ENCODE measurements at regions not wholly inside any gene's neighbourhood (a gene's known extent, or its start where the extent isn't known, plus 50 kb on each side); places are given as distances from the start of the nearest gene placed in this dataset.

GRCh38 chr5:1681955-1682354, 117.7 kb downstream of the MRPL36 start:
- no peaks in the 10 kb centered on the region for H3F3A ChIP-seq (ENCODE audit: insufficient read depth)
- no peaks in the 10 kb centered on the region for H3K9me3 ChIP-seq (ENCODE audit: insufficient read depth, low read length)
- H3K4me2 ChIP-seq (ENCODE audit: low read depth, low read length, poor library complexity, severe bottlenecking) = no peak overlapping the region
- H3K27ac ChIP-seq (ENCODE audit: low read depth, low read length) = no peak overlapping the region
- H3K4me3 ChIP-seq (ENCODE audit: insufficient read depth, low read length, poor library complexity, severe bottlenecking) = no peak overlapping the region
- H3K27me3 ChIP-seq (ENCODE audit: low read length) = no peaks in the 10 kb centered on the region
- H3K79me2 ChIP-seq (ENCODE audit: insufficient read depth, low read length) = no peaks in the 10 kb centered on the region
- H4K20me1 ChIP-seq (ENCODE audit: low read depth, low read length) = no peaks in the 10 kb centered on the region
- H3K36me3 ChIP-seq (ENCODE audit: low read length) = no peaks in the 10 kb centered on the region
- no peaks in the 10 kb centered on the region for H3K9me2 ChIP-seq (replicated peaks; ENCODE audit: insufficient read depth, low read length)
- no peak for TF ChIP-seq EZH2phosphoT487 (conservative IDR thresholded peaks at IDR 0.05; ENCODE audit: low read length)
- TF ChIP-seq, protein P1, sequence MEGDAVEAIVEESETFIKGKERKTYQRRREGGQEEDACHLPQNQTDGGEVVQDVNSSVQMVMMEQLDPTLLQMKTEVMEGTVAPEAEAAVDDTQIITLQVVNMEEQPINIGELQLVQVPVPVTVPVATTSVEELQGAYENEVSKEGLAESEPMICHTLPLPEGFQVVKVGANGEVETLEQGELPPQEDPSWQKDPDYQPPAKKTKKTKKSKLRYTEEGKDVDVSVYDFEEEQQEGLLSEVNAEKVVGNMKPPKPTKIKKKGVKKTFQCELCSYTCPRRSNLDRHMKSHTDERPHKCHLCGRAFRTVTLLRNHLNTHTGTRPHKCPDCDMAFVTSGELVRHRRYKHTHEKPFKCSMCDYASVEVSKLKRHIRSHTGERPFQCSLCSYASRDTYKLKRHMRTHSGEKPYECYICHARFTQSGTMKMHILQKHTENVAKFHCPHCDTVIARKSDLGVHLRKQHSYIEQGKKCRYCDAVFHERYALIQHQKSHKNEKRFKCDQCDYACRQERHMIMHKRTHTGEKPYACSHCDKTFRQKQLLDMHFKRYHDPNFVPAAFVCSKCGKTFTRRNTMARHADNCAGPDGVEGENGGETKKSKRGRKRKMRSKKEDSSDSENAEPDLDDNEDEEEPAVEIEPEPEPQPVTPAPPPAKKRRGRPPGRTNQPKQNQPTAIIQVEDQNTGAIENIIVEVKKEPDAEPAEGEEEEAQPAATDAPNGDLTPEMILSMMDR (IDR thresholded peaks at IDR 0.05; ENCODE audit: insufficient read depth, low read length, poor library complexity, severe bottlenecking) = no peak
- H3K9ac ChIP-seq (ENCODE audit: low read length) = no peak overlapping the region
- H2AFZ ChIP-seq (ENCODE audit: low read depth, low read length, severe bottlenecking) = no peak overlapping the region

DNA sequence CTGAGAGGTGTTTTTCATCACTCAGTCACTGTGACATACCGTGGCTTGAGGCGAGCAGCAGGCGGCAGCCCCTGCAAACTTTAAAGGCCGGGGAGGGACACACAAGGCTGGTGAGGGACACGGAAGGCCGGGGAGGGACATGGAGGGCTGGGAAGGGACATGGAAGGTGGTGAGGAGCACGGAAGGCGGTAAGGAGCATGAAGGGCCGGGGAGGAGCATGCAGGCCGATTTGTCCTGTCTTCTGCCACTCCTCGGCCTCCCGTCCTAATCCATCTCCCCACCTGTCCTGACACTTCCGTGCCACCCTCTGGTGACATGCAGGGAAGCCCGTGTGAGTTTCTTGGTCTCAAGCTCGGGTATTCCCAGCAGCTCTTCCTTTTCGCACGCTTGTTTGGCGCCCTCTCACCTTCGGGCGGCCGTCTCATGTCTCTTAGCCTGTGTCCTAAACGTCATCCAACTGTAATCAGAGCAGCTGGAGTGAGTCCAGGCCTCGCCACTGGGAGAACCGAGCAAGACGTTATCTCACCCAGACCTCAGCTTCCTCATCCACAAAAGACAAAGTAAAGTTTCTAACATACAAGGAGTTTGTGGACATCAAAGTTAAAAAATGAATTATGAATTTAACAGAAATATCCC, 126.5 kb downstream of the MRPL36 start:
- H3K9me3 ChIP-seq (ENCODE audit: insufficient read depth, low read length) = no peaks in the 10 kb centered on the region
- H3K4me3 ChIP-seq (ENCODE audit: insufficient read depth, low read length, poor library complexity, severe bottlenecking) = no peak overlapping the region
- H3K9me2 ChIP-seq (replicated peaks; ENCODE audit: insufficient read depth, low read length) = no peaks in the 10 kb centered on the region
- H3F3A ChIP-seq (ENCODE audit: insufficient read depth) = no peaks in the 10 kb centered on the region
- H3K4me2 ChIP-seq (ENCODE audit: low read depth, low read length, poor library complexity, severe bottlenecking) = no peak overlapping the region
- no peaks in the 10 kb centered on the region for H3K27me3 ChIP-seq (ENCODE audit: low read length)
- H3K36me3 ChIP-seq (ENCODE audit: low read length) = no peaks in the 10 kb centered on the region
- H3K79me2 ChIP-seq (ENCODE audit: insufficient read depth, low read length) = no peaks in the 10 kb centered on the region
- no peaks in the 10 kb centered on the region for H4K20me1 ChIP-seq (ENCODE audit: low read depth, low read length)
- no peak overlapping the region for H3K27ac ChIP-seq (ENCODE audit: low read depth, low read length)
- no peak overlapping the region for H3K9ac ChIP-seq (ENCODE audit: low read length)
- no peak overlapping the region for H2AFZ ChIP-seq (ENCODE audit: low read depth, low read length, severe bottlenecking)
- no peak for TF ChIP-seq EZH2phosphoT487 (conservative IDR thresholded peaks at IDR 0.05; ENCODE audit: low read length)
- TF ChIP-seq, protein P1 (IDR thresholded peaks at IDR 0.05; ENCODE audit: insufficient read depth, low read length, poor library complexity, severe bottlenecking) = no peak

- H3K27ac ChIP-seq (ENCODE audit: low read depth, low read length) = no peak overlapping the region
- H3K36me3 ChIP-seq (ENCODE audit: low read length) = no peaks in the 10 kb centered on the region
- H3K79me2 ChIP-seq (ENCODE audit: insufficient read depth, low read length) = no peaks in the 10 kb centered on the region
- no peaks in the 10 kb centered on the region for H3K9me2 ChIP-seq (replicated peaks; ENCODE audit: insufficient read depth, low read length)
- H2AFZ ChIP-seq (ENCODE audit: low read depth, low read length, severe bottlenecking) = no peak overlapping the region
- TF ChIP-seq, protein P1 (IDR thresholded peaks at IDR 0.05; ENCODE audit: insufficient read depth, low read length, poor library complexity, severe bottlenecking) = no peak
- no peak for TF ChIP-seq EZH2phosphoT487 (conservative IDR thresholded peaks at IDR 0.05; ENCODE audit: low read length)
- H3K9me3 ChIP-seq (ENCODE audit: insufficient read depth, low read length) = no peaks in the 10 kb centered on the region
- H3K27me3 ChIP-seq (ENCODE audit: low read length) = no peaks in the 10 kb centered on the region
- H4K20me1 ChIP-seq (ENCODE audit: low read depth, low read length) = no peaks in the 10 kb centered on the region
- H3K9ac ChIP-seq (ENCODE audit: low read length) = no peak overlapping the region
- H3K4me3 ChIP-seq (ENCODE audit: insufficient read depth, low read length, poor library complexity, severe bottlenecking) = no peak overlapping the region
- no peaks in the 10 kb centered on the region for H3F3A ChIP-seq (ENCODE audit: insufficient read depth)
- no peak overlapping the region for H3K4me2 ChIP-seq (ENCODE audit: low read depth, low read length, poor library complexity, severe bottlenecking)
These were observed 127.2 kb downstream of the MRPL36 start for GRCh38 chr5:1672396-1672795.
